ENCODE measurements at regions not wholly inside any gene's neighbourhood (a gene's known extent, or its start where the extent isn't known, plus 50 kb on each side); places are given as distances from the start of the nearest gene placed in this dataset.

GRCh38 chr6:6486595-6486994, 101.9 kb upstream of the LY86 start:
- no peak for TF ChIP-seq CTCF (IDR thresholded peaks at IDR 0.05)
- TF ChIP-seq POLR2AphosphoS5 (IDR thresholded peaks at IDR 0.05; ENCODE audit: low read depth, low read length) = no peak
- no peak for TF ChIP-seq REST (IDR thresholded peaks at IDR 0.05; ENCODE audit: insufficient read depth in 1 of 2, low read depth in 2 of 2, low read length in 1 of 2)
- TF ChIP-seq TCF7L2 (IDR thresholded peaks at IDR 0.05; ENCODE audit: low read depth, low read length) = no peak
- no peak for TF ChIP-seq SIN3A (IDR thresholded peaks at IDR 0.05; ENCODE audit: borderline replicate concordance, insufficient read depth, low read depth, low read length)
